Urothelium cell line (cell line): ENCODE measurements at regions not wholly inside any gene's neighbourhood (a gene's known extent, or its start where the extent isn't known, plus 50 kb on each side); places are given as distances from the start of the nearest gene placed in this dataset.
"Not testable (repeated sequence)": the region's sequence is repeated elsewhere in the genome, so short reads cannot be mapped to it uniquely, and the experiment has no call there.

Source experiments
- DNase-seq: peaks from one replicate; pipeline ENCODE4 v3.0.0; 2011; ENCODE audit warnings: low spot score, mixed read lengths
- FAIRE-seq: peaks from 2 replicates; lab custom pipeline; 2011; peaks lifted over from hg19 to GRCh38; lab: Jason Lieb, UNC

GRCh38 chr21:25280061-25280460, 327.2 kb downstream of the MRPL39 start:
- FAIRE-seq, result no peak
- DNase-seq, result no peak

- DNase-seq (no peak), FAIRE-seq (no peak)
Observed at GRCh38 chr21:25273959-25274358, 333.3 kb downstream of the MRPL39 start.

- no peak for FAIRE-seq
- no peak for DNase-seq
Observed at GRCh38 chr21:25254491-25255174, 352.6 kb downstream of the MRPL39 start.

GRCh38 chr21:25246546-25246945, 360.7 kb downstream of the MRPL39 start:
- DNase-seq (no peak), FAIRE-seq (no peak)

GRCh38 chr21:25244735-25245134, 362.5 kb downstream of the MRPL39 start:
- FAIRE-seq (no peak), DNase-seq (no peak)

GRCh38 chr21:25243808-25244207, 363.5 kb downstream of the MRPL39 start:
- DNase-seq (no peak), FAIRE-seq (no peak)

- DNase-seq (no peak), FAIRE-seq (no peak)
Observed at GRCh38 chr21:25240974-25241373, 366.3 kb downstream of the MRPL39 start.

GRCh38 chr21:25234857-25235801, 372.2 kb downstream of the MRPL39 start:
- DNase-seq (no peak), FAIRE-seq (no peak)

- no peak for FAIRE-seq
- DNase-seq, result no peak
Observed at GRCh38 chr21:25220954-25221353, 386.3 kb downstream of the MRPL39 start.

- FAIRE-seq (no peak), DNase-seq (no peak)
Observed at GRCh38 chr21:25220169-25220568, 387.1 kb downstream of the MRPL39 start.

GRCh38 chr21:25215698-25216384, 391.4 kb downstream of the MRPL39 start:
- FAIRE-seq (no peak), DNase-seq (no peak)

GRCh38 chr21:25214676-25215075, 392.6 kb downstream of the MRPL39 start:
- no peak for FAIRE-seq
- no peak for DNase-seq

GRCh38 chr21:25199944-25200343, 407.3 kb downstream of the MRPL39 start:
- DNase-seq, result no peak
- no peak for FAIRE-seq

GRCh38 chr21:25191141-25191540, 416.1 kb downstream of the MRPL39 start:
- FAIRE-seq, result no peak
- no peak for DNase-seq

GRCh38 chr21:25189497-25189896, 417.8 kb downstream of the MRPL39 start:
- no peak for DNase-seq
- FAIRE-seq, result no peak

- FAIRE-seq, result no peak
Observed at GRCh38 chr21:25188677-25189079, 418.6 kb downstream of the MRPL39 start.

GRCh38 chr21:25186273-25186672, 421.0 kb downstream of the MRPL39 start:
- no peak for DNase-seq
- FAIRE-seq, result no peak

More at GRCh38 chr21:25188677-25189079, 418.6 kb downstream of the MRPL39 start:
- no peak for DNase-seq

GRCh38 chr21:25183577-25183976, 423.7 kb downstream of the MRPL39 start:
- no peak for DNase-seq
- FAIRE-seq, result no peak

GRCh38 chr21:25181690-25182089, 425.6 kb downstream of the MRPL39 start:
- not testable (repeated sequence) for FAIRE-seq, DNase-seq

- no peak for DNase-seq
- no peak for FAIRE-seq
Observed at GRCh38 chr21:25179116-25179515, 428.2 kb downstream of the MRPL39 start.

GRCh38 chr21:25176637-25177412, 430.5 kb downstream of the MRPL39 start:
- FAIRE-seq (no peak), DNase-seq (no peak)
